PC-3 (cell line): ENCODE measurements at regions not wholly inside any gene's neighbourhood (a gene's known extent, or its start where the extent isn't known, plus 50 kb on each side); places are given as distances from the start of the nearest gene placed in this dataset.

Experiments used
- ATAC-seq: fragments of 200-7000 bp; cut with Tn5 transposase; 2 replicates; pipeline ENCODE4 v1.9.1; 2020; ENCODE audit warnings: mild to moderate bottlenecking, moderate library complexity
- BruUV-seq: library from RNA; stranded (reverse); fragments of 400-500 nt; replicated peaks from 2 replicates; lab custom pipeline; 2021; lab: Mats Ljungman, UMichigan
- CTCF ChIA-PET: fragments of 300-600 bp; sonication (Branson Sonifier 250); formaldehyde crosslinking; loops from one replicate; lab custom pipeline; 2022; ENCODE audit warnings: antibody characterized with exemption; lab: Charles Lee
- POLR2A ChIA-PET: fragments of 300-600 bp; sonication (Branson Sonifier 250); formaldehyde crosslinking; loops from one replicate; lab custom pipeline; 2022; ENCODE audit warnings: antibody characterized with exemption; ENCODE audit not compliant: unreplicated experiment; lab: Charles Lee
- DNase-seq: peaks from one replicate; pipeline ENCODE4 v3.0.0-alpha.2; 2015
- H2AFZ ChIP-seq: fragments of 300-600 bp; sonication (generic); 2 replicates; pipeline ENCODE4 v1.6.0; 2016; ENCODE audit warnings: antibody characterized with exemption, low read length
- H3F3A ChIP-seq: fragments of 300-600 bp; sonication (generic); one replicate; pipeline ENCODE4 v1.6.0; 2017; ENCODE audit warnings: antibody characterized with exemption, low read length, control low read depth, mild to moderate bottlenecking; ENCODE audit not compliant: unreplicated experiment
- H3K27ac ChIP-seq: fragments of 300-600 bp; sonication (generic); 2 replicates; pipeline ENCODE4 v1.5.1; 2016; ENCODE audit warnings: mild to moderate bottlenecking, low read length
- H3K27me3 ChIP-seq: fragments of 300-600 bp; sonication (generic); 2 replicates; pipeline ENCODE4 v1.6.1; 2016; ENCODE audit warnings: low read length, mixed read lengths
- H3K36me3 ChIP-seq: fragments of 300-600 bp; sonication (generic); 2 replicates; pipeline ENCODE4 v1.6.1; 2016; ENCODE audit warnings: low read depth, mixed run types, low read length, mixed read lengths
- H3K4me1 ChIP-seq: fragments of 300-600 bp; sonication (generic); 2 replicates; pipeline ENCODE4 v1.5.1; 2016; ENCODE audit warnings: low read length; ENCODE audit not compliant: insufficient read depth
- H3K4me2 ChIP-seq: fragments of 300-600 bp; sonication (generic); 2 replicates; pipeline ENCODE4 v1.6.0; 2016; ENCODE audit warnings: low read length
- H3K4me3 ChIP-seq: fragments of 300-600 bp; sonication (generic); 2 replicates; pipeline ENCODE4 v1.5.1; 2016; ENCODE audit warnings: mild to moderate bottlenecking, low read length, mixed read lengths
- H3K79me2 ChIP-seq: fragments of 300-600 bp; sonication (generic); 2 replicates; pipeline ENCODE4 v1.6.1; 2017; ENCODE audit warnings: low read length, mixed read lengths
- H3K9ac ChIP-seq: fragments of 300-600 bp; sonication (generic); 2 replicates; pipeline ENCODE4 v1.6.0; 2016; ENCODE audit warnings: mild to moderate bottlenecking, low read length
- H3K9me2 ChIP-seq: fragments of 300-600 bp; sonication (generic); replicated peaks from 2 replicates; pipeline ENCODE4 v1.6.1; 2016; ENCODE audit warnings: mixed run types, low read length, mixed read lengths
- H3K9me3 ChIP-seq: fragments of 300-600 bp; sonication (generic); 2 replicates; pipeline ENCODE4 v1.6.1; 2016; ENCODE audit warnings: low read length, mixed read lengths
- H4K20me1 ChIP-seq: fragments of 300-600 bp; sonication (generic); 2 replicates; pipeline ENCODE4 v1.6.1; 2016; ENCODE audit warnings: low read length, mixed read lengths
- CTCF ChIP-seq: fragments of 300-600 bp; sonication (generic); conservative IDR thresholded peaks from 2 replicates; pipeline ENCODE4 v1.5.1; 2017; ENCODE audit warnings: antibody characterized with exemption, low read depth, mild to moderate bottlenecking, low read length
- EZH2 ChIP-seq: fragments of 300-600 bp; sonication (generic); IDR thresholded peaks from one replicate; pipeline ENCODE4 v1.6.1; 2017; ENCODE audit warnings: antibody characterized with exemption, mild to moderate bottlenecking, low read length; ENCODE audit not compliant: unreplicated experiment
- EZH2phosphoT487 ChIP-seq: fragments of 300-600 bp; sonication (generic); IDR thresholded peaks from 2 replicates; pipeline ENCODE4 v1.6.1; 2018; ENCODE audit warnings: mild to moderate bottlenecking, antibody characterized with exemption, low read length, borderline replicate concordance
- intact Hi-C: fragments of 100-400 bp; cut with micrococcal nuclease; formaldehyde crosslinking; loops from 2 replicates; pipeline ENCODE4 v1.9.0; 2023

GRCh38 chr3:24781454-24781853, 286.8 kb upstream of the THRB start:
- POLR2A ChIA-PET: no interaction called here
- intact Hi-C loops: no loop called here
- no peaks in the 10 kb centered on the region for H3K9me2 ChIP-seq
- H4K20me1 ChIP-seq: no peaks in the 10 kb centered on the region
- no peak overlapping the region for H3K9ac ChIP-seq
- no peak overlapping the region for H3K27ac ChIP-seq
- DNase-seq: no peak
- ATAC-seq: no peak
- H2AFZ ChIP-seq: no peak overlapping the region
- H3K4me2 ChIP-seq: no peak overlapping the region
- H3K27me3 ChIP-seq: peaks cover 13% of the 10 kb centered on the region; the same call in 1 of the 2 replicates
- H3K4me3 ChIP-seq: no peak overlapping the region
- BruUV-seq: no TSS peak
- no peaks in the 10 kb centered on the region for H3K4me1 ChIP-seq
- no peaks in the 10 kb centered on the region for H3K79me2 ChIP-seq
- H3K9me3 ChIP-seq: 0 out of 2 replicates have a peak, but pooled peaks cover 3% of the 10 kb centered on the region
- H3K36me3 ChIP-seq: no peaks in the 10 kb centered on the region
- CTCF ChIA-PET: no interaction called here
- no peaks in the 10 kb centered on the region for H3F3A ChIP-seq
- TF ChIP-seq EZH2 (no peak), CTCF (no peak), EZH2phosphoT487 (no peak)

GRCh38 chr3:24793896-24794295, 299.2 kb upstream of the THRB start:
- DNase-seq: no peak
- Histone ChIP-seq H3K27me3 (peaks cover 52% of the 10 kb centered on the region), H2AFZ (no peak overlapping the region), H3K9me3 (no peaks in the 10 kb centered on the region), H3K4me2 (no peak overlapping the region), H3K36me3 (no peaks in the 10 kb centered on the region), H4K20me1 (no peaks in the 10 kb centered on the region), H3F3A (no peaks in the 10 kb centered on the region), H3K9me2 (no peaks in the 10 kb centered on the region), H3K27ac (no peak overlapping the region), H3K4me1 (no peaks in the 10 kb centered on the region), H3K4me3 (no peak overlapping the region), H3K9ac (no peak overlapping the region), H3K79me2 (no peaks in the 10 kb centered on the region)
- ATAC-seq: no peak
- ChIA-PET CTCF (no interaction called here), POLR2A (no interaction called here)
- TF ChIP-seq EZH2 (no peak), CTCF (no peak), EZH2phosphoT487 (no peak)
- BruUV-seq: no TSS peak
- intact Hi-C loops: no loop called here

- ChIA-PET POLR2A (no interaction called here), CTCF (no interaction called here)
- H3K4me3 ChIP-seq: no peak overlapping the region
Observed at GRCh38 chr3:24802614-24803013, 308.0 kb upstream of the THRB start.

More at GRCh38 chr3:24802614-24803013, 308.0 kb upstream of the THRB start:
- Histone ChIP-seq H3K9me2 (no peaks in the 10 kb centered on the region), H3K27ac (no peak overlapping the region), H4K20me1 (no peaks in the 10 kb centered on the region), H3K9me3 (no peaks in the 10 kb centered on the region), H2AFZ (no peak overlapping the region), H3K4me1 (no peaks in the 10 kb centered on the region), H3K36me3 (no peaks in the 10 kb centered on the region), H3F3A (no peaks in the 10 kb centered on the region), H3K79me2 (no peaks in the 10 kb centered on the region), H3K4me2 (no peak overlapping the region), H3K9ac (no peak overlapping the region), H3K27me3 (peaks cover 40% of the 10 kb centered on the region)
- TF ChIP-seq EZH2phosphoT487: no peak
- no peak for TF ChIP-seq EZH2
- no peak for TF ChIP-seq CTCF
- ATAC-seq (no peak), DNase-seq (no peak)
- BruUV-seq: no TSS peak
- intact Hi-C loops: no loop called here
